ENCODE measurements at regions not wholly inside any gene's neighbourhood (a gene's known extent, or its start where the extent isn't known, plus 50 kb on each side); places are given as distances from the start of the nearest gene placed in this dataset.

DNA sequence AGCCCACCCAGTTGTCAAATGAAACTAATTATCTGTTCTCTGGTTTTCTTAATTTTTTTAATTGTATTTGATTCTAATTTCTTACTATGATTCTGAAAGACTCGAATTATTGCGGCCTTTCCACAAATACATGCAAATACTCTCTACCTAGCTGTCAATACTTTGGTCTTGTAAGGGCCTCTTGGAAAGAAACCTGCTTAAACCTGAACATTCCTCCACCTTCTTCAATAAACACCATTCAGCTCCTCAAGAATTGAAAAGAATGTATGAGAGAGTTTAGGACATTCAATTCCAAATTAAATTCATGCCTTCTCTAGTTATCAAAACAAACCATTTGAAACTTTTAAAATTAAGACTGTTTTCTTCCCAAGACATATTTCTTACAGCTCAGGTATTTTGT lies 385.9 kb upstream of the NOCT start:
- TF ChIP-seq SUZ12 (IDR thresholded peaks at IDR 0.05) (no peak), ELF4 (IDR thresholded peaks at IDR 0.05) (no peak), NFRKB (IDR thresholded peaks at IDR 0.05) (no peak), SP1 (IDR thresholded peaks at IDR 0.05) (no peak), L3MBTL2 (conservative IDR thresholded peaks at IDR 0.05) (no peak), BHLHE40 (IDR thresholded peaks at IDR 0.05; ENCODE audit: borderline replicate concordance) (no peak), FOXM1 (IDR thresholded peaks at IDR 0.05; ENCODE audit: borderline replicate concordance) (no peak)

All from HEK293T (cell line).